Liver (tissue), 7 donors: ENCODE measurements at regions not wholly inside any gene's neighbourhood (a gene's known extent, or its start where the extent isn't known, plus 50 kb on each side); places are given as distances from the start of the nearest gene placed in this dataset.
"Not testable (repeated sequence)": the region's sequence is repeated elsewhere in the genome, so short reads cannot be mapped to it uniquely, and the experiment has no call there.

Experiments
- DNase-seq: peaks from one replicate; pipeline ENCODE4 v3.0.0-alpha.2; 2017; ENCODE audit warnings: low spot score
- H3K27ac ChIP-seq, 2 donors: one replicate each; pipeline ENCODE4 v1.7.0; 2013; ENCODE audit warnings: inconsistent platforms in 2 of 2, low read length in 2 of 2, control low read depth in 1 of 2, low read depth in 1 of 2, mild to moderate bottlenecking in 1 of 2
- H3K27me3 ChIP-seq, 4 donors: one replicate each; pipeline versions ENCODE4 v1.6.1 to v1.7.0; 2013; ENCODE audit warnings: low read length in 3 of 4, inconsistent platforms in 1 of 4, mild to moderate bottlenecking in 1 of 4, moderate library complexity in 1 of 4; ENCODE audit not compliant: control insufficient read depth in 4 of 4, insufficient read depth in 4 of 4
- H3K36me3 ChIP-seq, 4 donors: one replicate each; pipeline versions ENCODE4 v1.6.1 to v1.7.0; 2013; ENCODE audit warnings: low read length in 3 of 4, mild to moderate bottlenecking in 3 of 4, low read depth in 1 of 4, moderate library complexity in 1 of 4; ENCODE audit not compliant: control insufficient read depth in 4 of 4, insufficient read depth in 3 of 4
- H3K4me1 ChIP-seq, 4 donors: one replicate each; pipeline versions ENCODE4 v1.6.1 to v1.7.0; 2013; ENCODE audit warnings: low read length in 3 of 4, mild to moderate bottlenecking in 3 of 4, moderate library complexity in 1 of 4; ENCODE audit not compliant: control insufficient read depth in 4 of 4, insufficient read depth in 4 of 4
- H3K4me3 ChIP-seq, 3 donors: one replicate each; pipeline versions ENCODE4 v1.6.1 to v1.7.0; 2013; ENCODE audit warnings: low read length in 3 of 3, control low read depth in 1 of 3, low read depth in 1 of 3, mild to moderate bottlenecking in 1 of 3
- H3K9ac ChIP-seq, 2 donors: one replicate each; pipeline ENCODE4 v1.7.0; 2013; ENCODE audit warnings: low read length in 2 of 2, mild to moderate bottlenecking in 2 of 2, moderate library complexity in 2 of 2, control low read depth in 1 of 2, low read depth in 1 of 2
- H3K9me3 ChIP-seq, 4 donors: one replicate each; pipeline versions ENCODE4 v1.6.1 to v1.7.0; 2013; ENCODE audit warnings: low read length in 3 of 4; ENCODE audit not compliant: control insufficient read depth in 4 of 4
- NR2F2 ChIP-seq: IDR thresholded peaks from 2 replicates; pipeline ENCODE4 v1.6.1; 2016; ENCODE audit warnings: antibody characterized with exemption
- WGBS: extraction: QIAGEN DNeasy Blood & Tissue Kit; methylation state at CpG from one replicate; pipeline ENCODE4 v1.1.7; 2013; 5-methylcytosine and 5-hydroxymethylcytosine counted together
- donor health status: healthy.
- donor health status: healthy.
- donor health status: healthy.
- donor health status: healthy.

DNA sequence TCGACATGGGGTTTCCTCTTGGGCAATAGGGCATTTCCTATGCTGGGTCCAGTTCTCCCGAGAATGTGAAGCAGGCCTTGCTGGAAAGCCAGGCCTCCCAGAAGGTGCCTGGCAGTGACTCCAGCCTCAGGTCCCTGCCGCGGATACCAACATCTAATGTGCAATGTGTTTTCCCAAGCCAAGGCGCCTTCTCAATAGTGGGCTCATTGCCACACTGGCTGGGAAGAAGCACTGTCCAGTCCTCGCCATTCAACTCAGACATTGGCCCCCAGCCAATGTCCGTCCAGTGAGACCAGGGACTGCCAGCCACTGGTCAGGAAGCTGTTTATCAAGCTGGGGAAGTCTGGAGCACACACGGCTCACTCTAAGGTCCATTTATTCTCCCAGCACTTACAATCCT lies 317.9 kb downstream of the ANAPC1 start:
- not testable (repeated sequence) for H3K9ac ChIP-seq, H3K27ac ChIP-seq, H3K27me3 ChIP-seq, H3K4me1 ChIP-seq, H3K36me3 ChIP-seq, H3K9me3 ChIP-seq, DNase-seq, H3K4me3 ChIP-seq
- peak; percentile 52 for TF ChIP-seq NR2F2
- WGBS = 32% methylated on average over 8 of the region's 8 CpGs

DNA sequence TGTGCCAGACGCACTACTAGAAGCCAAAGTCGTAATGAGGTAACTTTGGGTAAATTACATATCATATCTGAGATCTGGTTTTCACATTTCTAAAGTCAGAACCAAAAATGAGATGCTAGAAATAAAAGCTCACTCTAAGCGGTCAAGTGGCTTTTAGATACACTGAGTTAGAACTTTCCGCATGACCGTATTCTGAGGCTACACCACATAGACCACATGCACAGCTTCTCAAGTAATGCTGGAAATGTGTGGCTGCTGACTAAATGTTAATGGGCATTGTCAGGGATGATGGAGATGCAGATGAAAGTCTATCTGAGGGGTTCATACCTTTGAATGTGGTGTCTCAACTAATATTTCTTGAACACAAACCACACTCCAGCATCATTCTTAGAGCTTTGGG lies 316.8 kb downstream of the ANAPC1 start:
- not testable (repeated sequence) for H3K27ac ChIP-seq, DNase-seq, H3K9me3 ChIP-seq, H3K36me3 ChIP-seq, H3K4me3 ChIP-seq, H3K9ac ChIP-seq, H3K4me1 ChIP-seq, H3K27me3 ChIP-seq
- WGBS = 78% methylated on average over 5 of the region's 5 CpGs

DNA sequence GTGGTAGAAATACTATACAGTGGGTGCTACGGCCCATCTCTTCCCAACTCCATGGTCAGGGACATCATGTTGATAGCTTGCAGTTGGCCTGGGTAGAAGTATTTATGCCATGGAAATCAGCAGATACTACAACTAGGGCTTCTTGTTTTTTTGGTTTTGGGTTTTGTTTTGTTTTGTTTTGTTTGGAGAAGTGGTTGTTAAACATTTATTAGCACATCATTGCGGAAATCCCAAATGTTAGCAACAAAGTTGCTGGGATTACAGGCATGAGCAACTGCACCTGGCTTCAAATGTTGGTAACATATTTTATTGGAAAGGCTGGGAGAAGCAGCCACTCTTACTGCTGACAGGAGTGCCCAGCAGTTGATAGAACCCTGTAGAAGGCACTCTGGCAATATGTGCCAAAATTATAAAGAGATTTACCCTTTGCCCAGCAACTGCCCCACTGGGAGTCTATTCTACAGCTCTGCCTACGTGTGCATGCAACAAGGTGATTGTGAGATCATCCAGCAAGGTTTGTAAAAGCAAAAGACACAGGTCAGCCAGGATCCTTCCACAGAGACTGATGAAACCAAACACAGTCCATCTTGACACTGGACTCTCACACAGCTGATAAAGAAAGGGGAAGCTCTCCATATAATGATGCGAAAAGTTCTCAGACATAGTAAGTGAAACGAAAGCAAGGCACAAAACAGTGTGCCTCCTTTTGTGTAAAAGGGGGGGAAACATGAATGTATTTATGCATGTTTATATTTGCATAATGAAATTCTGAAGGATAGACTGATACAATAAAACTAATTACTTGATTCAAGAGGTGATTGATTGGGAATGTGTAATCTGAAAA lies 314.4 kb downstream of the ANAPC1 start:
- H3K27ac ChIP-seq, DNase-seq, H3K9ac ChIP-seq, H3K36me3 ChIP-seq, H3K27me3 ChIP-seq, H3K4me3 ChIP-seq, H3K4me1 ChIP-seq, H3K9me3 ChIP-seq: not testable (repeated sequence)
- WGBS = 67% methylated on average over 4 of the region's 5 CpGs

DNA sequence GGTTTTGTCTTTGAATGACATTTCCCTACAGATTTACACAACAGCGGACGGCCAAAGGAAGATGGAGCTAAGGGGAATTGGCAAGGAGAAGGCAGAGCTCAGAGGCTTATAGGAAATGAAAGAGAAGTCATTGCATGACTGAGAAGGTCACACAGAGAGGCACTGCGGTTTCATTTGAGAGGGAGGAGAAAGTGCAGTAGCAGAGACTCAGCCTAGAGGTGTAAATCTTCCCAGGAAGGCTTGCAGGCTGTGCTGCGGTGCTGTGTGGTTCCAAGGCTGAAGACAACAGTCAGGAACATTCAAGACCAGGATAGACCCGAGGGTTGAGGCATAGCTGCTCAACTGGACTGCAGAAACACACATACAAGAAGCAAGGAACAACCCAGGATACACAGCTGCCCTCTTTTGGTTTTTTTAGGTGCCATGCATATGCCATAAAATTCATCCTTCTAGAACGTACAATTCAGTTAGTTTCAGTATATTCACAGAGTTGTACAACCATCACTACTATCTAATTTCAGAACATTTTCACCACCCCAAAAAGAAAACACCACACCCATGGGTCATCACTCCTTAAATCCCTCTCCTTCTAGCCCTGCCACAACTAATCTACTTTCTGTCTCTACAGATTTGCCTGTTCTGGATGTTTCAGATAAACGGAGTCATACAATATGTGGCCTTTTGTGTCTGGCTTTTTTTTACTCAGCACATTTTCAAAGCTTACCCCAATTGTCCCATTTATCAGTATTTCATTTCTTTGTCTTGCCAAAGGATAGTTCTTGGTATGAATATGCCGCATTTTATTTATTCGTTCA lies 313.5 kb downstream of the ANAPC1 start:
- not testable (repeated sequence) for DNase-seq, H3K27me3 ChIP-seq, H3K27ac ChIP-seq, H3K4me3 ChIP-seq, H3K9ac ChIP-seq, H3K4me1 ChIP-seq, H3K9me3 ChIP-seq, H3K36me3 ChIP-seq
- WGBS = 62% methylated on average over 6 of the region's 9 CpGs

DNA sequence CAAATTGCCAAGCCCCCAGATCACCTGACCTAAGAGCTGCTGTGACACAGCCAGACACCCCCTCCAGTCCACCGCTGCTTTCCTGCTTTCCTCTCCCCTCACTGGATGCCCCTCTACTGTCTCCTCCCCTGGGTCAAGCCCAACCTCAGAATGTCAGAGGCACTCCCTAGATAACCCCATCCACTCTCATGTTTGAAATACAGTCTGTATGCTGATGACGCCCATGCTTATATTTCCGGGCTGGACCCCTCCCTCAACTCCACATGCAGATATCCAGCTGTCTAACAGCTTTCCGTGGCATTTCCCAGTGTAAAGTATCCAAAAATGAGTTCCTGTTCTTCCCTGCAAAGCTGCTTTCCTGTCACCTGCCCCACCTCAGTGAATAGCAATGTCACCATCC lies 309.2 kb downstream of the ANAPC1 start:
- not testable (repeated sequence) for DNase-seq, H3K9ac ChIP-seq, H3K27ac ChIP-seq, H3K36me3 ChIP-seq, H3K4me1 ChIP-seq, H3K27me3 ChIP-seq, H3K4me3 ChIP-seq, H3K9me3 ChIP-seq
- 93% methylated on average over 4 of the region's 4 CpGs for WGBS

DNA sequence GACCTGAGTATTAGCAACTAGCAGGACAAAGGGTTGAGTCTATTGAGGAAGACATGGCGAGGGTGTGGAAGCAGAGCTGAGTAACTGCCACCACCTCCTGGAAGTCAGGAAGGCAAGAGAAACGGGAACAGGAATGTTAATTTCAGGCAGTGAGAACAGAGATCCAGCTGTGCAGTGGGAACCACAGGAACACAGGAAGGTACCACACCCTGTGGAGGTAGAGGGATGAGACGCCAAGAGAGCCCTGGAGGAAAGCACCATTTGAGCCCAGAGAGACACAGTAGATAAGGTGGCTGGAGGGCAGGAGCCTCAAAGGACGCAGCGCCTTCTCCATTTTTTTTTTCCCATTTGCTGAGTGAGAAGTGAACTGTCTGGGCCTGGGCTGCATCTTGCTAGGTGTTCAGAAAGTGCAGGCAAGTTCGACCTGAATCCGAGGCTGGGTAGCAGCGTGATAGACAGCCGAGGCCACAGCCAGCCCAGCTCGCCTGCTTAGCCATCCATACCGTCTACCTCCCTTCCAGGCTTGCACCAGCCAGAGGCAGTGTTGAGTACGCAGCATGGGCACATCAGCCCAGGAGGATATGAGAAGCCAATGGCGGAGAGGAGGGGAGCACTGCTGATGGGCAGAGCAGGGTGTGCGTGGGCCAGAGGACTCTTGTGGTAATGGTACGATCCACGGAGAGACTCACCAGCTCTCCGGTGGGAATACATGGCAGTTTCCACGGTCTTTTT lies 306.7 kb downstream of the ANAPC1 start:
- not testable (repeated sequence) for H3K9me3 ChIP-seq, H3K36me3 ChIP-seq, H3K27me3 ChIP-seq, H3K4me1 ChIP-seq, H3K4me3 ChIP-seq, H3K9ac ChIP-seq, H3K27ac ChIP-seq, DNase-seq
- 95% methylated on average over 16 of the region's 18 CpGs for whole genome bisulfite sequencing

DNA sequence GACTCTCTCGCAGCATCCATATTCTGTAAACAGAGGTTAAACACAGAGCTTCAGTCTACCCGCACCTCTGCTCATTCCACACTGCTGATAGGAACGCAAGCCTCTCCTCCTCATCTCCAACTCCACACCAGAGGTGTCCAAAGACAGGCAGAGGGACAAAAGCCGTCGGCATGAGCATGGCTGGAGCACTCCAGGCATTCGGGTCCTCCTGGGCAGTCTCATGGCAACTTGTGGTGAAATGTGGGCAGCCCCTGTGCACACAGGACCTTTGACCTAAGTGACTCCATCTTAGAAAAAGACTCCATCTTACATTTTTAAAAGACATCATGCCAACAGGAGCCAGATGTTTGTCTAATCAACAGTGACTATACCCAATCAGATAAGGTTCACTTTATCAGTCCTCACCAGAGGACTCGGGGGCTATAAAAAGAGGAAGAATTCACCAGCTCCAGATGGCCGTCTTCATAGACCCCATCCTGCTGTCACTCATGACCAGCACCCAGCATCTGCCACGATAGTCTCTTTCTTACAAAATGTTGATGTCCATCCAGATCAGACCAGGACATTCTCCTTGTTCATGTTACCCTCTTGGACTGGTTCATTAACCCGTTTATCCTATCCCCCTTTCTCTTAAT lies 304.4 kb downstream of the ANAPC1 start:
- H3K4me3 ChIP-seq, H3K4me1 ChIP-seq, H3K27me3 ChIP-seq, H3K9me3 ChIP-seq, DNase-seq, H3K36me3 ChIP-seq, H3K9ac ChIP-seq, H3K27ac ChIP-seq: not testable (repeated sequence)
- 88% methylated on average over 8 of the region's 10 CpGs for WGBS
